Rectal smooth muscle tissue (tissue), 1 donor: ENCODE measurements at regions not wholly inside any gene's neighbourhood (a gene's known extent, or its start where the extent isn't known, plus 50 kb on each side); places are given as distances from the start of the nearest gene placed in this dataset.

ENCODE experiments used
- H3K27ac ChIP-seq: one replicate; pipeline ENCODE4 v1.7.0; 2013; ENCODE audit warnings: low read depth, low read length, inconsistent platforms
- H3K27me3 ChIP-seq: one replicate; pipeline ENCODE4 v1.7.0; 2013; ENCODE audit warnings: low read length; ENCODE audit not compliant: control insufficient read depth, insufficient read depth
- H3K36me3 ChIP-seq: one replicate; pipeline ENCODE4 v1.7.0; 2013; ENCODE audit warnings: low read length; ENCODE audit not compliant: control insufficient read depth, insufficient read depth
- H3K4me1 ChIP-seq: one replicate; pipeline ENCODE4 v1.7.0; 2013; ENCODE audit warnings: low read length; ENCODE audit not compliant: control insufficient read depth, insufficient read depth
- H3K4me3 ChIP-seq: one replicate; pipeline ENCODE4 v1.7.0; 2013; ENCODE audit warnings: low read length
- H3K9ac ChIP-seq: one replicate; pipeline ENCODE4 v1.7.0; 2013; ENCODE audit warnings: low read length

DNA sequence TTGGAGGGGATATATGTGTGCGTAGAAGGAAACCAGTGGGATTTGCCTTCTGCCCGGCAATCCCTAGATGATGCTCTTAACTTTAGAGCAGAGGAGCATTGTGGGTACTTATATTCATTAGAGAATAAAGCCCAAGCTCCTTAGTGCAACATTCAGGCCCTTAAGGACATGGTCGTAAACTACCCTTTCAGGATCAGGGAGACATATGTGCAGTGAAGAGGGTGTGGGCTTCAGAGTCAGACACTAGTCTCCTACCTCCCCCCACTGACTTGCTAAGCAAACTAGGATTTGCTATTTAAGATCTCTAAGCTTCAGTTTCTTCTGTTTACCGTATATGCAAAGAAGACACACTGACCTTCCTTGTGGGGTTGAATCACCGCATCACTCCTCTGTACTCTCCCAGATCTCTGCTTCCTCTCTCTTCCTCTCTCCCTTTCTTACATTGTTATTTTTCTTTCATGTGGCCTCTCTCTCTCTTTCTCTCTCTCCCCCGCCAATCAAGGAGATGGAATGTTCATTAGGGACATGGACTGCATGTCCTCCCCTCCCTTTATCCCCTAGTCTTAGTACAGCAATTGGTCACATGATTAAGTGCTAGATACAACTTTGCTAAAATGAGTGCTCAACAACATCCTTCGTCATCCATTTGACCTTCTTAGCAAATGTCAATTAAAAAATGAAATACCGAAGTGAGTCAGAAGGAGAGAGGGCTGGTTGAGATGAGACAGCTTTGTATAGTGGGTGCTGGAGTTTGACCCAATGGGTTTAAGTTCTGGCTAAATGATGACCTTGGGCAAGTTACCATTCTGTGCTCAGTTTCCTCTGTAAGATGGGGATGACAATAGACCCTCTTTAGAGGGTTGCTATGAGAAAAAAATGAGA is 91.7 kb downstream of the TMX1 start:
- H3K4me3 ChIP-seq = no peak overlapping the region
- H3K4me1 ChIP-seq = peaks cover 46% of the 10 kb centered on the region
- no peak overlapping the region for H3K27ac ChIP-seq
- no peaks in the 10 kb centered on the region for H3K36me3 ChIP-seq
- H3K27me3 ChIP-seq = no peaks in the 10 kb centered on the region
- H3K9ac ChIP-seq = no peak overlapping the region

GRCh38 chr14:51333299-51333698 is 93.3 kb downstream of the TMX1 start:
- peaks cover 35% of the 10 kb centered on the region for H3K4me1 ChIP-seq
- H3K27me3 ChIP-seq = no peaks in the 10 kb centered on the region
- H3K27ac ChIP-seq = peak overlapping the region; percentile 42
- H3K4me3 ChIP-seq = no peak overlapping the region
- H3K9ac ChIP-seq = no peak overlapping the region
- H3K36me3 ChIP-seq = no peaks in the 10 kb centered on the region

DNA sequence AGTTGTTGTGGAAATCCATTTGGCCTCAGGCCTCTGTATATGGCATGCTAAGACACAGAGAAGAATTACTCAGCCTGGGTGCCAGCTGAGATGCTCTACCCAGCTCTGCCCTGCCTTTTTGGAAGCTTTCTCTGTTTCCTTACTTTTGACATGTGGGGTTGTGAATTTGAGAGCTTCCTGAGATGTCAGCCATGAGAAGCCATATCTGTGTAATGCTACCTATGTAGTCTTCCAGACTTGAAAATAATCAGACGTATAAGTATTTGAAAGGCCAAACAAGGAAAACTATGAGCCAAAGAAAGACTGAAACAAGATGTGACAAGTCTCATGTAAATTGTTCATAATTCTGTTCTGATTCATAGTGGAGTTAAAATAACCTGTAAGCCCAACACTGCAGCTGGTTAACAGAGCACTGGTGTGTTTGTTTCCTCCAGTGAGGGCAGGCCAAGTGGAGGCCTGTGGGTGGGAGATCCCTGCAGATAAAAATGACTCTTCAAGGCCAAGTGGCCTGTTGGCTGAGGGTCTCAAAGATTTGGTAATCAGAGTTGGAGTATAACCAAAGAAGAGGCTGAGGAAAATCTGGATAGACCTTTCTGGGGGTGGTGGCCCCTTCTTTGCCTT is 94.0 kb downstream of the TMX1 start:
- Histone ChIP-seq H3K27me3 (no peaks in the 10 kb centered on the region), H3K27ac (peak overlapping the region; percentile 58), H3K4me1 (peaks cover 30% of the 10 kb centered on the region), H3K36me3 (no peaks in the 10 kb centered on the region), H3K9ac (no peak overlapping the region), H3K4me3 (no peak overlapping the region)

GRCh38 chr14:51334566-51334965 is 94.5 kb downstream of the TMX1 start:
- H3K4me3 ChIP-seq = no peak overlapping the region
- H3K27me3 ChIP-seq = no peaks in the 10 kb centered on the region
- no peak overlapping the region for H3K9ac ChIP-seq
- H3K36me3 ChIP-seq = no peaks in the 10 kb centered on the region
- peaks cover 30% of the 10 kb centered on the region for H3K4me1 ChIP-seq
- H3K27ac ChIP-seq = peak overlapping the region; percentile 58

DNA sequence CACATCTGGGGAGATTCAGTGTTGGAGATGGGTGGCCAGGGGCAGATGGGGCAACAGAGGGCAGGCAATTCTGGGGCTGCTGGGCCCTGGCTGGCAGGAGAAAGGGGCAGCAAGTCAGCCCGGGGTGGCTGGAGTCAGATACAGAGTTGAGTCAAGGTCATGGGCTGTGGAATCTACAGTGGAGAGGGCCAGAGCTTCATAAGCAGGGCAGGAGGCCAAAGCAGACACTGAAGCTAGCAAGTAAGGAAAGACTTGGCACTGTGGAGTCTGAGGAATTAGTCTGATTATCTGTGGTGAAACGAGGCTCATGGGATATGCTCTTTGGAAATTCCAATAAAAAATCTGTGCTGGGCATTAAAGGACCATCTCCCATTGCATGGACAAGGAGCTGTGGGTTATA is 95.5 kb downstream of the TMX1 start:
- Histone ChIP-seq H3K36me3 (no peaks in the 10 kb centered on the region), H3K9ac (no peak overlapping the region), H3K4me3 (no peak overlapping the region), H3K4me1 (peaks cover 24% of the 10 kb centered on the region), H3K27me3 (no peaks in the 10 kb centered on the region), H3K27ac (peak overlapping the region; percentile 58)

DNA sequence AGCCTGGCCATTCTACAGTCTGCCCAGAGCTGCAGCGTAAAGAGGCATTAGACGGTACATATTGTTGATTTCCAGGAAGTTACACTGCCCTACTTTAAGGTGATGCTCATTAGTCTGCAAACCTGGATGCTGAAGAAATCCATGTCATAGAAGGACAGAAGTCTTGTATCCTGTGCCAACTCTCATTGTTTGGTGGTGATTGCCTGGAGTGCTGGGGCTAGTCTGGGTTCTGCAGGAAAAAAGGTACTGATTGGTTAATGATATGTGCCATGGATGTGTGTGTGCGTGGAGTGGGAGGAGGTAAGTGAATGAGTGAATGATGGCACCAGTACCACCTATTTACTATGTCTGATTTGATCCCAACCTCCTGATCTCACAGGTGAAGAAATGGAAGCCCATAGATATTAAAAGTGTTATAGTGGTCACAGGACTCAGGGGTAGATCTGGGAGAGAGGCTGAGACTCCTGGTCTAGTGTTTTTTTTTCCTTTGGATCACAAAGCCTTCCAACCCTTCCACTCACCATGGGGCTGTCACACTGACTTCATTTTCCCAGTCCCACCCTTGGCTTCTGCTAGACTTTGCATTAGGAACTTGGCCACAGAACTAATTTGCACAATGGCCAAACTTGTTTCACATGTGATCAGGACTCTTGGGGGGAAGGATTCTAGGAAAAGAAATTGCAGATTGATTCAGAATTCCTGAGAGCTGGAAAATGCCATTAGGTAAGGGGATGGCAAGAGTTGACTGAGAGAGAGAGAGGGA is 96.1 kb downstream of the TMX1 start:
- peaks cover 23% of the 10 kb centered on the region for H3K4me1 ChIP-seq
- peak overlapping the region; percentile 58 for H3K27ac ChIP-seq

DNA sequence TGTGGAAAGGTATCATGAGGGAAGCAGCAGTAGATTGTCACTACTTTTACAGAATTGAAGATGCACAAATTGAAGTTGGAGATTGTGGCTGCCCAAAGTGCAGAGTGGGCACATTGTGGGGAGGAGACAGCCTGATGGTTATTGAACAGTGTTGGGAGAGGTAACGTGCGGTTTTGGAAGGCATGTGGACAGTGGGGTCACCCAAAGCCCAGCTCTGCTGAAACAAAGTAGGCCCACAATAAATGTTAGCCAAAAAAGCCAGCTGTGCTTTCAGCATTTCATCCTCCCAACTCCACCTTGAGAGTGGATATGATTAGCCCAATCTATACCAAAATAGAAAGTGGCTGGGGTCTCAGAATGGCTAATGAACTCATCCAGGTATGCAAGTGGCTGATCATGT is 96.7 kb downstream of the TMX1 start:
- Histone ChIP-seq H3K27ac (no peak overlapping the region), H3K27me3 (no peaks in the 10 kb centered on the region), H3K9ac (no peak overlapping the region), H3K4me3 (no peak overlapping the region), H3K36me3 (no peaks in the 10 kb centered on the region), H3K4me1 (peaks cover 23% of the 10 kb centered on the region)

More for the DNA sequence above, 96.1 kb downstream of the TMX1 start:
- no peak overlapping the region for H3K4me3 ChIP-seq
- H3K9ac ChIP-seq = no peak overlapping the region
- H3K36me3 ChIP-seq = no peaks in the 10 kb centered on the region
- no peaks in the 10 kb centered on the region for H3K27me3 ChIP-seq

DNA sequence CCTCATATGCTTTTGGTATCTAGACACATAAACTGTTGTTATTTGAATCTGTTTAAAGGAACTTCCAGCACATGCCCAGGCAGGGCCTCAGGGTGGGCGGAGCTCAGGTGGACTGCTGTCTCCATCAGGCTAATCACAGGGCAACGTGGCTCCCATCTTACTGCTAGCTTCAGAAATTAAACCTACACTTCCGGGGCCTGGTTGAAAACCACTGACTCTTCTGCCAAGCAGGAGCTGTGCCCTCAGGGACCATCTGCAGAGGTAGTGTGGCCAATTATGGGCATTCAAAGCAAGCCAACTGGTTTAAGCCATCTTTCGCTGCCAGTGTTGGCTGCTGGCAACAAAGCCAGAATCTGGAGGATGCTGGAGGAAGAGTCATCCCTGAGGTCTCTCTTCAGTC is 97.5 kb downstream of the TMX1 start:
- peak overlapping the region; percentile 38 for H3K27ac ChIP-seq
- no peaks in the 10 kb centered on the region for H3K27me3 ChIP-seq
- H3K4me1 ChIP-seq = peaks cover 23% of the 10 kb centered on the region
- no peaks in the 10 kb centered on the region for H3K36me3 ChIP-seq
- no peak overlapping the region for H3K9ac ChIP-seq
- H3K4me3 ChIP-seq = no peak overlapping the region

DNA sequence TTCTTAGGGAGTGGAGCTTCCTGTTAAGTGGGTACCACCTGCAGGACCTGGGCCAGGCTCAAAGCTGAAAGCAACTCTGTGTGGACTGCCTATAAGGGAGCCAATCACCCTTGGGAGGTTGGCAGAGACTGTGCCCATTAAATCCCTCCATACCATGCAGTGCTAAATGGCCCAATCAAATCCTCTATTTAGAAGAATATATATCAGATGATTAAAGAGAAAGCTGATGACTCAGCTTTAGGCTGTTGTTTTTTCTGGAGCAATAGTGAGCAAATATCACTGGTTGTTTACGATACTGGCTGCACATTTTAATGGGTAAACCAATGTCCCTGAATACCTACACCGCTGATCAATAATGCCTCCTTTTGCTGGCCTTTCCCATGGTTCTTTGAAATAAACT is 101.3 kb downstream of the TMX1 start:
- Histone ChIP-seq H3K4me1 (no peaks in the 10 kb centered on the region), H3K4me3 (no peak overlapping the region), H3K27ac (no peak overlapping the region), H3K27me3 (no peaks in the 10 kb centered on the region), H3K36me3 (no peaks in the 10 kb centered on the region), H3K9ac (no peak overlapping the region)

DNA sequence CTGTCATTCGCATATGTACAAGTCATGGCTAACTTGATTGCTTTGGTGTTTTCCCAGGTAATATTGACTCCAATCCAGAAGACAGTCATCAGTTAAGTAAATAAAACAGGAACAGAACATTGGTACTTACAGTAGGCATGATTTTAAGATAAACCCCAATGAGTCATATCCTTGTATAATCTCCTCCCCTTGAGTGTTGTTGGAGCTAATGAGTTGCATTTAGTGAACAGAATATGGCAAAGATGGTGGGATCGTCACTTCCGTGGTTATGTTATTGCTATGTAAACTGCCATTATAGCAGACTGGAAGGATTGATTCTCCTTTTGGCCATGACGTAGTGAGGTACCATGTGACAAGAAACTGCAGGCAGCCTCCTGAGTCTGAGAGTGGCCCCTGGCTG is 102.2 kb downstream of the TMX1 start:
- Histone ChIP-seq H3K36me3 (no peaks in the 10 kb centered on the region), H3K9ac (no peak overlapping the region), H3K27ac (no peak overlapping the region), H3K4me1 (no peaks in the 10 kb centered on the region), H3K27me3 (no peaks in the 10 kb centered on the region), H3K4me3 (no peak overlapping the region)

DNA sequence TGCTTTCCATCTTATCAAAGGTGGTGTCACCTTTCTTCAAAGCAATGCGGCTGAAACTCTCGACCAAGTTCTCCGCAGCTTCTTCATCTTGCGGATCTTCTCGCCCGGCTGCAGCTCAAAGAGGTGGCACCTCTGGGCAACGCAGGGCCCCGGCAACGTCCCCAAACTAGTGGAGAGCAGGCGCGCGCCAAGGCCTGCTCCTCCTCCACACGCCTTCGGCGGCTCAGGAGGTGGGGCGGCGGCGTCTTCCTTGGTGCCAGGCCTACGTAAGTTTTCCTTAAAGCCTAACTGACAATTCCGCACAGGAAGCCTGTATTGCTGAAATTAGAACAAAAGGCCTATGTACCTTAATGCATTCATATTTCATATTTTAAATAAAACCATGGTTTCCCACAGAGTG is 112.0 kb downstream of the TMX1 start:
- Histone ChIP-seq H3K9ac (no peak overlapping the region), H3K4me3 (no peak overlapping the region), H3K27me3 (no peaks in the 10 kb centered on the region), H3K27ac (no peak overlapping the region), H3K4me1 (no peaks in the 10 kb centered on the region), H3K36me3 (no peaks in the 10 kb centered on the region)

DNA sequence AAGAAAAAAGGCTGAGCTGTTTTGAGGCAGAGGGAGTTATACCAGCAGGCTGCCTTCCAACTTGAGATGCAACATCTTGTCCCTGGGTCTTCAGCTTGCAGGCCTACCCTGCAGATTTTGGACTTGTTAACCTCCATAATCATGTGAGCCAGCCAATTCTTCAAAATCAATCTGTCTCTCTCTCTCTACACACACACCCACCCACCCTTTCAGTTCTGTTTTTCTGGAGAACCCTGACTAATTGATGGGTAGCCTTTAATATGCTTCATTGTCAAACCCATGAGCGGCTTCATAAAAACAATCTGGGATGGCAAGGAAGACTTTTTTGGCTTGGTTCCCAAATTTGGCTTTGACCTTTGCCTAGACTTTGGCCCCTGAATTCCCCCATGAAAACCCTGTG is 113.9 kb downstream of the TMX1 start:
- Histone ChIP-seq H3K27me3 (no peaks in the 10 kb centered on the region), H3K27ac (no peak overlapping the region), H3K4me3 (no peak overlapping the region), H3K9ac (no peak overlapping the region), H3K36me3 (no peaks in the 10 kb centered on the region), H3K4me1 (no peaks in the 10 kb centered on the region)
